Mammary epithelial cell (primary cell): ENCODE measurements at regions not wholly inside any gene's neighbourhood (a gene's known extent, or its start where the extent isn't known, plus 50 kb on each side); places are given as distances from the start of the nearest gene placed in this dataset.

ENCODE experiments used
- CTCF ChIP-seq, 2 donors: IDR thresholded peaks in 1 of 2; conservative IDR thresholded peaks in 1 of 2; 2 replicates each; pipeline ENCODE4 v1.5.1; 2011 to 2012; ENCODE audit warnings: inconsistent platforms in 2 of 2, low read length in 2 of 2, mild to moderate bottlenecking in 2 of 2, control low read depth in 1 of 2, low read depth in 1 of 2; ENCODE audit not compliant: insufficient read depth in 1 of 2; ENCODE audit errors: extremely low read depth in 1 of 2
- EZH2 ChIP-seq: IDR thresholded peaks from 2 replicates; pipeline ENCODE4 v1.6.1; 2012; ENCODE audit warnings: low read length, inconsistent platforms, borderline replicate concordance

DNA sequence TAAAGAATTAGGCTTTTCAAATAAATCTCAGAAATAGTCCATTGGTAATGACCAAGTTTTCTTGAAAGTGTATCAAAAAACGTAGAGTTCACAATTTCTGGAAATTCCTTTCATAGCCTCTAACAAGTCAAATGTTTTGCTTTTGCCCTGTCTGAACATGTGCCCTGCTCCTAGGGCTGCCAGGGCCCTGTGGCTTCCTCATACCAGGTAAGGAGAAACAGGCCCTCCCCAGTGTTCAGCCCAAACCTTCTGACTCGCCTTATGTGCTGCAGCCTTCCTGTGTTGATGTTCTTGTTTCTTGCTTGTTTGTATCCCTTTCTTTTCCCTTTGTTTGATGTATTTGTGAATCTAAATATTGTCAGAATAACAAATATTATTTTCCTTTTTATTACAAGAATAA is 146.1 kb upstream of the PACRGL start:
- TF ChIP-seq EZH2 (no peak), CTCF (conservative IDR thresholded peaks at IDR 0.05 in 1 of 2, IDR thresholded peaks at IDR 0.05 in 1 of 2; ENCODE audit: extremely low read depth in 1 of 2, insufficient read depth in 1 of 2, low read depth in 1 of 2, low read length in 2 of 2) (no peak)
